ENCODE measurements at regions not wholly inside any gene's neighbourhood (a gene's known extent, or its start where the extent isn't known, plus 50 kb on each side); places are given as distances from the start of the nearest gene placed in this dataset.

DNA sequence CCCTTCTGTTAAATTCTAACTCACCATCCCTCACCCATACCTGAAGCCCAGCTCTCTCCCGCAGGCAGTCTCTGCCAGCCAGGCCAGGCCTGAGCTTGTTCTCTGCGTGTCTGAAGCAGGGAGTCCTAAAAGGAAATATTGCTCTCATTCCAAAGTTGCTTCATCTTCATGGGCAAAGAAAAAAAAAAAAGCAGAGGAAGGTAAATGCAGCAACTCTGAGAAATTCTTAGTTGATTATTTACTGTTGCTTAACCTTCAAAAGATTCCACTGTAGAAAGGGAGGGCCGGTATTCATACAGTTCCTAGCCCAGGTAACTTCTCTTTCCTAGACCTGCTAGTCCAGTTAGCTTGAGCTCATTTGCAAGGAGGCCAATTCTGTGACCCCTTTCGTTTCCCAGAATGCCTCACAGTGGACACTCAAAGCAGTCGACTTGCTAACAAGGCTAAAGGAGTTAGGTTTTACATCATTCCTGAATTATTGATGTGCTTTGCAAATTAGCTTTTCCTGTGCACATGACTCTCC is 193.5 kb upstream of the EEA1 start:
- Histone ChIP-seq H3K36me3 (ENCODE audit: low read length) (no peaks in the 10 kb centered on the region), H3K9me3 (ENCODE audit: insufficient read depth, low read length) (no peaks in the 10 kb centered on the region), H3K27ac (ENCODE audit: low read depth, low read length) (no peak overlapping the region), H3K4me3 (ENCODE audit: insufficient read depth, low read length, poor library complexity, severe bottlenecking) (no peak overlapping the region), H3F3A (ENCODE audit: insufficient read depth) (no peaks in the 10 kb centered on the region), H4K20me1 (ENCODE audit: low read depth, low read length) (no peaks in the 10 kb centered on the region), H3K4me2 (ENCODE audit: low read depth, low read length, poor library complexity, severe bottlenecking) (no peak overlapping the region), H3K9me2 (replicated peaks; ENCODE audit: insufficient read depth, low read length) (no peaks in the 10 kb centered on the region), H3K9ac (ENCODE audit: low read length) (no peak overlapping the region), H3K27me3 (ENCODE audit: low read length) (no peaks in the 10 kb centered on the region), H3K79me2 (ENCODE audit: insufficient read depth, low read length) (no peaks in the 10 kb centered on the region), H2AFZ (ENCODE audit: low read depth, low read length, severe bottlenecking) (no peak overlapping the region)
- no peak for TF ChIP-seq CTCF (IDR thresholded peaks at IDR 0.05; ENCODE audit: insufficient read depth, low read length, poor library complexity, severe bottlenecking)
- no peak for TF ChIP-seq EZH2phosphoT487 (conservative IDR thresholded peaks at IDR 0.05; ENCODE audit: low read length)

GRCh38 chr12:93125126-93125525 is 196.0 kb upstream of the EEA1 start:
- TF ChIP-seq EZH2phosphoT487 (conservative IDR thresholded peaks at IDR 0.05; ENCODE audit: low read length) (no peak), CTCF (IDR thresholded peaks at IDR 0.05; ENCODE audit: insufficient read depth, low read length, poor library complexity, severe bottlenecking) (no peak)
- Histone ChIP-seq H3K4me3 (ENCODE audit: insufficient read depth, low read length, poor library complexity, severe bottlenecking) (no peak overlapping the region), H3F3A (ENCODE audit: insufficient read depth) (no peaks in the 10 kb centered on the region), H3K27me3 (ENCODE audit: low read length) (no peaks in the 10 kb centered on the region), H3K9ac (ENCODE audit: low read length) (no peak overlapping the region), H2AFZ (ENCODE audit: low read depth, low read length, severe bottlenecking) (no peak overlapping the region), H3K9me3 (ENCODE audit: insufficient read depth, low read length) (no peaks in the 10 kb centered on the region), H4K20me1 (ENCODE audit: low read depth, low read length) (no peaks in the 10 kb centered on the region), H3K27ac (ENCODE audit: low read depth, low read length) (no peak overlapping the region), H3K79me2 (ENCODE audit: insufficient read depth, low read length) (no peaks in the 10 kb centered on the region), H3K4me2 (ENCODE audit: low read depth, low read length, poor library complexity, severe bottlenecking) (no peak overlapping the region), H3K36me3 (ENCODE audit: low read length) (no peaks in the 10 kb centered on the region), H3K9me2 (replicated peaks; ENCODE audit: insufficient read depth, low read length) (no peaks in the 10 kb centered on the region)

- Histone ChIP-seq H3K79me2 (ENCODE audit: insufficient read depth, low read length) (no peaks in the 10 kb centered on the region), H2AFZ (ENCODE audit: low read depth, low read length, severe bottlenecking) (no peak overlapping the region), H4K20me1 (ENCODE audit: low read depth, low read length) (no peaks in the 10 kb centered on the region), H3F3A (ENCODE audit: insufficient read depth) (no peaks in the 10 kb centered on the region), H3K36me3 (ENCODE audit: low read length) (no peaks in the 10 kb centered on the region), H3K27ac (ENCODE audit: low read depth, low read length) (no peak overlapping the region), H3K27me3 (ENCODE audit: low read length) (no peaks in the 10 kb centered on the region), H3K9me3 (ENCODE audit: insufficient read depth, low read length) (no peaks in the 10 kb centered on the region), H3K9me2 (replicated peaks; ENCODE audit: insufficient read depth, low read length) (no peaks in the 10 kb centered on the region), H3K4me2 (ENCODE audit: low read depth, low read length, poor library complexity, severe bottlenecking) (no peak overlapping the region), H3K4me3 (ENCODE audit: insufficient read depth, low read length, poor library complexity, severe bottlenecking) (no peak overlapping the region), H3K9ac (ENCODE audit: low read length) (no peak overlapping the region)
- TF ChIP-seq CTCF (IDR thresholded peaks at IDR 0.05; ENCODE audit: insufficient read depth, low read length, poor library complexity, severe bottlenecking): no peak
These were observed 197.0 kb upstream of the EEA1 start for GRCh38 chr12:93126069-93126474.

All from SU-DHL-6 (cell line).